Left ventricle myocardium superior (tissue), 1 donor: ENCODE measurements at regions not wholly inside any gene's neighbourhood (a gene's known extent, or its start where the extent isn't known, plus 50 kb on each side); places are given as distances from the start of the nearest gene placed in this dataset.
A peak's percentile ranks its signal among the peaks of the same experiment; 100 is the strongest.

Experiments used
- ATAC-seq: fragments of 200-7000 bp; cut with Tn5 transposase; one replicate; pipeline ENCODE4 v1.9.1; 2020; ENCODE audit warnings: mild to moderate bottlenecking, moderate library complexity
- DNase-seq: peaks from one replicate; pipeline ENCODE4 v3.0.0-alpha.2; 2020
- intact Hi-C: fragments of 100-400 bp; cut with micrococcal nuclease; formaldehyde crosslinking; loops from one replicate; pipeline ENCODE4 v1.11.0; 2022
- donor health status: DM: no; HTN: yes; CAD: no; lungs with severe emphysema.

DNA sequence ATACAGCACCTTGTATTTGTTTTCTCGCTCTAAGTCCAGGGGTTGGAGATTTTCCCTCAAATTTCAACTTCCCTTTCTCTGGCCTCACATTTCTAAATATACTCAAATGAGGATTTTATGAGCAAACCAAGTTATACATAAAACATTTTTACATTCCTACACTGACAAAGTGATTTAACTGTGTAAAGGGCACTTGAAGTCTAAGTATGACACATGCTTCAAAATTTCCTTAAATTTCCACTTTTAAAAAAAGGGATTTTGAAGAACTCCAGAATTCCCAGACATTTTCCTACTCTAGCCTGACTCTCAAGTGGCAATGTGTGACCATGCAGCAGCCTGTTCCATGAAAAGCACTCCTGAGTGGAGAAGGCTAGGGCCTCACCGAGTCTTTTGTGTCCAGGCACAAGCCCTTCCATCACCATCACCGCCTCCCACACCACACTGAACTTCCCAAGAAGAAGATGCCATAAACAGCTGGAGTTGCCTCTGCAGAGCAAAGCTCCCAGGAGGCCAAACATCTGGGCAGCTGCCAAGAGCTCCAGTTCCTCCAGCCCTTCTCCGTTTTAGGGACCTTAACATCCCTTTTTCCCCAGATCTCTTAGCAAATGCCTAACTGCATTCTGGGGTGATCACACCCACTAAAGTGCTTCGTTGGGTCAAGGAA is 68.9 kb downstream of the NCR2 start:
- intact Hi-C loops: no loop called here
- DNase-seq: no peak

DNA sequence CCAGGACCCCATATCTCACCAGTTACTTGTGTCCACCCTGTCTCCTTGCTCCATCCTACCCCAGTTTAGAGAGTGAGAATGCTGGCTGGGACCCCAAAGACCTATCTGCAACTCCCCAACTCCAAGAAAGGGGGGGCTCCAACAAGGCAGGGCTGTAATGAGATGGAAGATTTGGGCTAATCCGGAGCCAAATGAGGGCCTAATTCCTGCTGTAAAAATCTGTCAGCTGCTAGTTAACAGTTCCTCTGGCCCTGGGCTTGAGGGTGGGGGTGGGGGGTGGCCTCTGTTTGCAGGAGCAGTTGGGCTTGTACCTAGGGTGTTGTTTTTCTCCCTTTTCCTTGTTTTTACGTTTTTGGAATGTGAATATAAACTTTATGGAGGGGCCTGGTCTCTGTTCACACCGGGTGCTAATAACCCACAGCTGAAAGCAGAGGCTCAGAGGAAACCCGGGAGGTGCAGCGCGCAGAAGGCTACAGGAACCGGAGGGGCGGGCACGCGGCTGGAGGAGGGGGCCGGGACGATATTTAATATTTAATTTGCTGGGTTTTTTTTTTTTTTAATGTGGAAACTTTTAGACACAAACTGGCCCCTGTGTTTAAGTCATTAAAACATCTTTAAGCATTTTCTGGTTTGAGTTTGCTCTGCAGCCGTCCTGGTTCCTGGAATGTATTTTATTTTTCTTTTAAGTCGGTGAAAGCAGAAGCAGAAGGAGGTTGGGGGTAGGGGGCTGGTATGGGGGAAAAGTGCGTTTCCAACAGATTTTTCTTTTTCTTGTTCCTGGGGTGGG is 70.7 kb downstream of the NCR2 start:
- intact Hi-C loops: no loop called here
- ATAC-seq (no peak), DNase-seq (no peak)

More for the DNA sequence above, 68.9 kb downstream of the NCR2 start:
- ATAC-seq: no peak

- DNase-seq: peak; percentile 76
- ATAC-seq: peak; percentile 89
These were observed 71.5 kb downstream of the NCR2 start for GRCh38 chr6:41406728-41407489.

GRCh38 chr6:41408576-41408975 is 73.2 kb downstream of the NCR2 start:
- DNase-seq (no peak), ATAC-seq (no peak)
- intact Hi-C loops: no loop called here

More at GRCh38 chr6:41406728-41407489, 71.5 kb downstream of the NCR2 start:
- intact Hi-C loops: no loop called here

DNA sequence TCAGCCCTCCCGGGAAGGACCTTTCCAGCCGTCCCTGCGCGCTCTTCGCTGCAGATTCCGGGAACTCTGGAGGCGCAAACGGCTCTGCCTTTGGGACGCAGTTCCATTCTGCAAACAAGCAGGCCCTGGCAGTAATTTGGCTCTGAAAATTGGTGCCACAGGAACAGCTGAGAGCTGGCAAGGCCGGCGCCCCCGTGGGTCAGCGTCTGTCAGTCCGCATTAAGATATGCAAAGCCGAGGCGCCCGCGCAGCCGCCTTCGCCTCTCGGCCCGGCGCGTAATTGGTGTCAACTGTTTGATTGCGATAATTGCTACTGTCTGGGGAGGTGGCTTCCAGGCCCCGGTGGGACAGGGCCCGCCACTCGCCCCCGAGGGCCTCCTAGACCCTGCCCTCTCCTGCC is 73.6 kb downstream of the NCR2 start:
- intact Hi-C loops: no loop called here
- DNase-seq (no peak), ATAC-seq (no peak)

DNA sequence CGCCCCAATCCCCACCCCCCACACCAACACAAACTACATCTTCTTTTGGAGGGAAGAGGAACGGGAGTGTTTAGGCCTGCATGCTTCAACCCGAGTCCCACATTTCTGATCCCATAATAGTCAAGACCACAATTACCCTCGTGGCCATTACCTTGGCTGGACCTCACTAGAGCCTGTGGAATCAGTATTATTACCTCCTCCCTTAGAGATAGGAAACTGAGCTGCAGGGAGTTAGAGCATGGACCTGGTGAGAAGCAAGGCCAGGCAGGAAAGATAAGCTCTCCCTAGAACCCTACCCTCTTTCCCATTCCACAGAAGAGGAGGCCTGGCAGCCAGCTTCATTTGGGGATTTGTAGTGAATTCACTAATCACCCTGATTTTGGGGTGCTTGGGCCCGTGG is 74.1 kb downstream of the NCR2 start:
- intact Hi-C loops: no loop called here
- DNase-seq: no peak
- no peak for ATAC-seq

DNA sequence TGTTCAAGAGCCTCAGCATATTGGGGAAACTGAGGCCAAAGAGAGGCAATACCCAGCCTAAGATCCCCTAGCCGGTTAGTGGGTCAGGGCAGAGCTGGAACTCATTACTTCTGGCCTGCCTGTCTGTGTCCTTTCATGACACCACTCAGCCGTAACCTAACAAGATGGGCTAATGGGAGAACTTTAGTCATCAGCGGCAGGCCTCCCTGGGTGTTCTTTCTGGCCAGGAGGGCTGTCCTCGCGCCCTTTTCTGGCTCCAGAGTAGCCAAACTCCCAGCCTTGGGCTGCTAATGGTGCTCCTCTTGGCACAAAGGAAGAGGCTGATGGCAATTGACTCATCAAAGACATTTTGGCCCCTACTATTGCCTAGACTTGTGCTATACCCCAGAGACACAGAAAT is 76.6 kb downstream of the NCR2 start:
- ATAC-seq (no peak), DNase-seq (no peak)
- intact Hi-C loops: no loop called here

DNA sequence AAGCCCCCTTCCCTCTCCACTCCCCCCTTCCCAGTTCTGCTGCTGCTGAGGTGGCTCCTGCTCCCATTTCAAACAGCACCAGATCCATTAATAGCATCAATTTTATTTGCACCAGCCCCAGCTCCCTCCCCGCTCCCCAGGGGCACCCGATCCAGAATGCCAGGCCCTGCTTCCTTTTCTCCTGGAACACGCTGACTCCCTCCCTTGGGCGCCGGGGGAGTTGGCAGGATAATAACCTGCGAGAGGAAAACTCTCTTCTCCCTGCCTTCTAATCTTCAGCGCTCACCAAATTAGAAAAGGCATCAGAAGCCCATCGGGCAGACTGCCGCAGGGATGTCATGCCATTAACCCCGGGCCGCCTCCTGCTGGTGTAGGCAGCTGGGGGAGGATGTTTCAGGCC is 77.8 kb downstream of the NCR2 start:
- intact Hi-C loops: no loop called here
- peak; percentile 72 for ATAC-seq
- DNase-seq: peak; percentile 48

GRCh38 chr6:41416501-41416837 is 81.1 kb downstream of the NCR2 start:
- intact Hi-C loops: no loop called here
- DNase-seq (no peak), ATAC-seq (no peak)

DNA sequence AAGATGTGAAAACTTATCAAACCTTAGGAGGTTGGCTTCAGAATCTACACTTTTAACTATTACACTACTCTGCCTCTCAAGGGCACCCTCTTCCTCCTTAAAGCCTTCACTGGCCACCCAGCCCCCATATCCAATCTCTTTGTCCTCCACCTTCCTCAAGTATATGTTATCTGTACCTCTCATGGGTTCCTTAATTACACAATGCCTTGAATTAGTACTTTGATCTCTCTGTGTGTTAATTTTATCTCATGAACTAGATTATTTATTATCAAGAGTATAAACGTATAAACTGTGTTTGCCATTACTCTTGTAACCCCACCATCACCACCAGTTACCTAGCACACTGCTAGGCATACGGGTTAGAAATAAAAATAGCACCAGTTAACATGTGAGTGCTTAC is 83.3 kb downstream of the NCR2 start:
- intact Hi-C loops: no loop called here
- DNase-seq: no peak
- no peak for ATAC-seq

GRCh38 chr6:41419385-41419784 is 84.0 kb downstream of the NCR2 start:
- ATAC-seq (no peak), DNase-seq (no peak)
- intact Hi-C loops: no loop called here

DNA sequence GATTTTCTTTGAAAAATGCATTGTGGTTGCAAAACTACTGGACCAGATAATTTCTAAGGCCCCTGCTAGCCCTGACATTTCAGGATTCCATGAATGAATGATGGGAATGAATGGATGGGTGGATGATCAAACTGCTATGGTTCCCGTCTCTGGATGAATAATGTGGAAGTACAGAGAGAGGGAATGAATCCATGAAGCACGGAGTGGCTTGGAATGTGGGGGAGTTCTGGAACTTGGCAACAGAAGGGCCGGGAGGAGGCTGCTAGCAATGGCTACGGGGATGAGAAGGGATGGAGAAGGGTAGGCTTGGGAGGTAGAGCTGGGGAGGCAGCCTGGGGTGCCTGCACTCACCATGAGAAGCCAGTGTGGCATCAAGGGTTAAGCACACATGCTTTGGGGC is 84.8 kb downstream of the NCR2 start:
- DNase-seq (no peak), ATAC-seq (no peak)
- intact Hi-C loops: no loop called here

GRCh38 chr6:41422161-41422560 is 86.8 kb downstream of the NCR2 start:
- DNase-seq (no peak), ATAC-seq (no peak)
- intact Hi-C loops: no loop called here

DNA sequence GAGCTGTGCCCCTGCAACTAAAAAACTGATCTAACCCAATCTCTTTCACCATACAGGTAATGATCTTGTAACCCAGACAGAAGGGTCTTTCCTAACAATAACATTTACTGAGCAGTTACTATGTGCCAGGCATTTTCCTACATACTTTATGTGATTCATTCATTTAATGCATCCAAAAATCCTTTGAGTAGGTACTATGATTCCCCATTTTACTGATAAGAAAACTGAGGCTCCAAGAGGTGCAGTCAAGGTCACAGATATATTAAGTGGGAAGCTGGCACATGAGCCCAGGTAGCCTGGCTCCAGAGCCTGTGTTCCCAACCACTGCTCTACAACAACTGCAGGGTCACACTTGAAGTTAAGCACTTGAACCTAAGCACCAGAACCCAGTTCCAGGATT is 87.6 kb downstream of the NCR2 start:
- DNase-seq (no peak), ATAC-seq (no peak)
- intact Hi-C loops: no loop called here

GRCh38 chr6:41424370-41425058 is 89.1 kb downstream of the NCR2 start:
- intact Hi-C loops: no loop called here
- peak; percentile 26 for ATAC-seq
- peak; percentile 76 for DNase-seq

- no peak for ATAC-seq
- intact Hi-C loops: no loop called here
These were observed 90.1 kb downstream of the NCR2 start for GRCh38 chr6:41425511-41425910.

GRCh38 chr6:41426438-41426851 is 91.0 kb downstream of the NCR2 start:
- DNase-seq: no peak
- ATAC-seq: no peak
- intact Hi-C loops: no loop called here

More at GRCh38 chr6:41425511-41425910, 90.1 kb downstream of the NCR2 start:
- DNase-seq: no peak

DNA sequence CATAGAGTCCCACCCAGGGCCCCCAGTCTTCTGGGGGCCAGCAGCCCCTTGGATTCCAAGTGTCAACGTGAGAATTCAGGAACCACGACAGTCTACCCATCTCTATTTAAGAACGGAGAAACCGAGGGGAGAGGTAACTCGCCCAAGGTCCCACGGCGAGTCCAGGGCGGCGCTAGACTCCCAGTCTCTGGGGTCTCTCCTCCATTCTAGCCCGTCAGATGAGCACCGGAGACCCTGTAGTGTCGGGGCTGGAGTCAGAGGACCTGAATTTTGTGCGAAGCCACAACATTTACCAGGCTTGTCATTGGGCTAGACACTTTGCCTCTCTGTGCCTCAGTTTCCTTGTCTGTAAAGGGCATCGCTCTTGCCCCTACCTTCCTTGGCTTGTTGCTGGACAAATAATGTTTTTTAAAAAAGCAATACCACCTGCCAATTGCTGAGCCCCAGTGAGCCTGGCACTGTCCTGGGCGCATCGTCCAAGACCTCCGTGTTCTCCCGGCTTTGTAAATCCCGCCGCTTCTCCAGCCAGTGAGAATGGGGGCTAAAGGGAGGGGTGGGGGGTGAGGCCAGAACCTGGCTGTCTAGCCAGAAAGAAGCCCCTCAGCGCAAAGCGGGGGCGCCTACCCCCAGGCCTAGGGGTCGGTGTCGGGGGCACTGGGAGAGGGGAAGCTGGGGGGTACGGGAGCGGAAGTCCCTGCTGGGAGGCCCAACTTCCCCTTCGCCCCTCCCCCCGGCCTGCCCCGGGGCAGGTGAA is 91.7 kb downstream of the NCR2 start:
- DNase-seq (no peak), ATAC-seq (peak; percentile 2)
- intact Hi-C loops: no loop called here
